ENCODE measurements at regions not wholly inside any gene's neighbourhood (a gene's known extent, or its start where the extent isn't known, plus 50 kb on each side); places are given as distances from the start of the nearest gene placed in this dataset.

DNA sequence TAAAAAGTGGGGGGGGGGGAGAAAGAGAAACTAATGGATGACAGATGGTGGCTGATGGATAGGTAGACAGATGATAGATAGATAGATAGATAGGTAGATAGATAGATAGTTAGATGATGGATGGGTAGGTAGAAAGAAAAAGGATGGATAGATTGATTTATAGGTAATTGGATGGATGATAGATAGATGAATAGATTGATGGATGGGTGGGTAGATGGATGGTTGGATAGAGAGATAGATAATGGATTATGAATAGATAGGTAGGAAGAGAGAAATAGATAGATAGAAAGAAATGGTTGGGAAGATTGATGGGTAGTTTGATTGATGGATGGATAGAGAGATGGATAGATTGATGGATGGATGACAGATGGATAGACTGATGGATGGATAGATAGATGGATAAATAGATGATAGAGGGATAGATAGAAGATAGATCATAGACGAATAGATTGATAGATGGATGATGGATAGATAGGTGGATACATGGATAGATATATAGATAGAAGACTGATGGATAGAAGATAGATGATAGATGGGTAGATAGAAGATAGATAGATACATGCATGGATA, 337.1 kb downstream of the C16orf95 start:
- POLR2A ChIA-PET: no interaction called here
- no peak for DNase-seq
- no peaks in the 10 kb centered on the region for H3K36me3 Mint-ChIP-seq
- H3K27ac Mint-ChIP-seq: no peak overlapping the region
- no peak overlapping the region for H3K4me3 Mint-ChIP-seq
- H3K27me3 Mint-ChIP-seq: peaks cover 0 to 10% (median 8%) of the 10 kb centered on the region in 5 donors
- no peaks in the 10 kb centered on the region for H3K4me1 Mint-ChIP-seq
- ATAC-seq: no peak
- H3K9me3 Mint-ChIP-seq: peaks cover 0 to 2% (median 0%) of the 10 kb centered on the region in 9 donors

- no peak for DNase-seq
- Mint-ChIP-seq H3K27ac (no peak overlapping the region), H3K27me3 (peaks cover 0 to 10% (median 8%) of the 10 kb centered on the region in 5 donors), H3K36me3 (no peaks in the 10 kb centered on the region), H3K9me3 (no peaks in the 10 kb centered on the region), H3K4me3 (no peak overlapping the region), H3K4me1 (no peaks in the 10 kb centered on the region)
- POLR2A ChIA-PET: no interaction called here
- ATAC-seq: no peak
Measured at GRCh38 chr16:86980644-86981043, 336.5 kb downstream of the C16orf95 start.

GRCh38 chr16:86982347-86982596, 334.9 kb downstream of the C16orf95 start:
- no peak for DNase-seq
- no peaks in the 10 kb centered on the region for H3K9me3 Mint-ChIP-seq
- no peaks in the 10 kb centered on the region for H3K4me1 Mint-ChIP-seq
- H3K4me3 Mint-ChIP-seq: no peak overlapping the region
- POLR2A ChIA-PET: no interaction called here
- ATAC-seq: no peak
- no peaks in the 10 kb centered on the region for H3K36me3 Mint-ChIP-seq
- no peak overlapping the region for H3K27ac Mint-ChIP-seq
- peaks cover 1 to 9% (median 8%) of the 10 kb centered on the region in 5 donors for H3K27me3 Mint-ChIP-seq

GRCh38 chr16:86982912-86983311, 334.3 kb downstream of the C16orf95 start:
- DNase-seq (peak in 1 of 10 donors; percentile 16), ATAC-seq (no peak)
- Mint-ChIP-seq H3K4me1 (no peaks in the 10 kb centered on the region), H3K4me3 (no peak overlapping the region), H3K9me3 (no peaks in the 10 kb centered on the region), H3K36me3 (no peaks in the 10 kb centered on the region), H3K27ac (no peak overlapping the region), H3K27me3 (peaks cover 3 to 8% (median 6%) of the 10 kb centered on the region in 5 donors)
- POLR2A ChIA-PET: no interaction called here

DNA sequence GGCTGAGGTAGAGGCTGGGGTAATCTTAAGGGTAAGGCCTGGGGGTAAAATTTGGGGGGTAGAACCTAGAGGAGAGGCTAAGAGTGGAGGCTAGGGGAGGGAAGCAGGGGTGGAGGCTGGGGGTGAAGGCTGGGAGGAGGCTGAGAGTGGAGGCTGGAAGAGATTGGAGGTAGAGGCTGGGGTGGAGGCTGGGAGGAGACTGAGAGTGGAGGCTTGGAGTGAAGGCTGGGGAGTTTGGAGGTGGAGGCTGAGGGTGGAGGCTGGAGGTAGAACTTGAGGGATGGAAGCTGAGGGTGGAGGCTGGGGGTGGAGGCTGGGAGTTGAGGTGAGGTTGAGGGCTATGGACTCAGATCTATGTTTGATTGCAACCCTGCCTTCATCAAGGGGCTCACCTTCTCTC, 333.6 kb downstream of the C16orf95 start:
- ATAC-seq (no peak), DNase-seq (peak in 1 of 10 donors; percentile 38)
- H3K27me3 Mint-ChIP-seq: peaks cover 3 to 15% (median 10%) of the 10 kb centered on the region in 5 donors
- H3K27ac Mint-ChIP-seq: no peak overlapping the region
- H3K9me3 Mint-ChIP-seq: no peaks in the 10 kb centered on the region
- no peaks in the 10 kb centered on the region for H3K36me3 Mint-ChIP-seq
- POLR2A ChIA-PET: no interaction called here
- H3K4me1 Mint-ChIP-seq: no peaks in the 10 kb centered on the region
- no peak overlapping the region for H3K4me3 Mint-ChIP-seq

DNA sequence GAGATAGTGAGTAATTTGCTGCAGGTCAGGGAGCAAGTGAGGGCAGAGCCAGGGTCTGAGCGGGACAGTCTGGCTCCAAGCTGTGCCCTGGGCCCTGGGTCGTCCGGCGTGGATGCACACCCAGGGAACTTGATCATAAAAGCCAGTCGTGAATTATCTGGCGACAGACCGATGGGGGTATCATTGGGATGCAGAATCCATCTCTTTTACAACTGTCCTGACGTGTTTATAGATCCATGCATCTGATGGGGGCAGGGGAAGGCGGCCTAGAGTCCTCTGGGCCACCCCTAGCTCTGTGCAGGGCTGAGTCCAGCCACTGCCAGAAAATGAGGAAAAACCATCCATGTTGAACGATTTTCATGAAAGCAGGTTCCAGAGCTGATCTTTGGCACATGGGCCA, 332.8 kb downstream of the C16orf95 start:
- Mint-ChIP-seq H3K27me3 (peaks cover 3 to 22% (median 12%) of the 10 kb centered on the region in 5 donors), H3K4me1 (no peaks in the 10 kb centered on the region), H3K4me3 (no peak overlapping the region), H3K9me3 (no peaks in the 10 kb centered on the region), H3K36me3 (no peaks in the 10 kb centered on the region), H3K27ac (no peak overlapping the region)
- DNase-seq: peak in 1 of 10 donors; percentile 30
- POLR2A ChIA-PET: no interaction called here
- no peak for ATAC-seq

GRCh38 chr16:86984991-86985647, 332.1 kb downstream of the C16orf95 start:
- POLR2A ChIA-PET: no interaction called here
- no peak for ATAC-seq
- Mint-ChIP-seq H3K27ac (no peak overlapping the region), H3K9me3 (no peaks in the 10 kb centered on the region), H3K4me1 (peaks cover 0 to 2% (median 0%) of the 10 kb centered on the region in 4 donors), H3K27me3 (peaks cover 3 to 30% (median 8%) of the 10 kb centered on the region in 5 donors), H3K36me3 (no peaks in the 10 kb centered on the region), H3K4me3 (no peak overlapping the region)
- DNase-seq: no peak

DNA sequence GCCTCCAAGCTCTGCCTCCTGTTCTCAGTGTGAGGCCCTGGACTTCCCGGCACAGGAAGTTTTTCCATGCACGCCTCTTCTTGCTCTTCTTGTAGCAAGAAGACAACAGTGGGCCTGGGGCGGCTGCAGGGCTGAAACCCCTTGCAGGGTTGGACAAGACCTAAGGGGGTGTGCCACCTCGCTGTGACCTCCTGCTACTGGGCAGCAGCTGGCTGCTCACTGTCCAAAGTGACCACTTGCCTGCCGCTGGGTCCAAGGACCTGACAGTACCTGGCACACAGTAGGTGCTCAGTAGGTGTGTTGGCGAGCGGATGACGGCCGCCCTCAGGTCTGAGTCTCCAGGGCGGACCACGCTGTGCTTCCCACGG, 331.6 kb downstream of the C16orf95 start:
- Mint-ChIP-seq H3K27ac (no peak overlapping the region), H3K4me3 (no peak overlapping the region), H3K36me3 (no peaks in the 10 kb centered on the region), H3K4me1 (peaks cover 2 to 7% (median 5%) of the 10 kb centered on the region in 4 donors), H3K9me3 (no peaks in the 10 kb centered on the region), H3K27me3 (peaks cover 2 to 35% (median 10%) of the 10 kb centered on the region in 5 donors)
- POLR2A ChIA-PET: no interaction called here
- DNase-seq (no peak), ATAC-seq (no peak)

GRCh38 chr16:86986136-86986535, 331.1 kb downstream of the C16orf95 start:
- H3K27me3 Mint-ChIP-seq: peaks cover 5 to 40% (median 15%) of the 10 kb centered on the region in 5 donors
- ATAC-seq (no peak), DNase-seq (no peak)
- H3K36me3 Mint-ChIP-seq: no peaks in the 10 kb centered on the region
- no peaks in the 10 kb centered on the region for H3K9me3 Mint-ChIP-seq
- POLR2A ChIA-PET: no interaction called here
- H3K4me1 Mint-ChIP-seq: peaks cover 4 to 8% (median 7%) of the 10 kb centered on the region in 4 donors
- H3K27ac Mint-ChIP-seq: no peak overlapping the region
- no peak overlapping the region for H3K4me3 Mint-ChIP-seq

- no peak overlapping the region for H3K4me3 Mint-ChIP-seq
- POLR2A ChIA-PET: no interaction called here
- H3K9me3 Mint-ChIP-seq: no peaks in the 10 kb centered on the region
- H3K4me1 Mint-ChIP-seq: peaks cover 4 to 8% (median 7%) of the 10 kb centered on the region in 4 donors
- peak overlapping the region in 1 of 10 donors; percentile 24 for H3K27ac Mint-ChIP-seq
- DNase-seq: no peak
- ATAC-seq: no peak
- H3K27me3 Mint-ChIP-seq: peaks cover 9 to 48% (median 20%) of the 10 kb centered on the region in 5 donors
- no peaks in the 10 kb centered on the region for H3K36me3 Mint-ChIP-seq
Measured at GRCh38 chr16:86986809-86987487, 330.2 kb downstream of the C16orf95 start.

GRCh38 chr16:86987746-86988670, 329.2 kb downstream of the C16orf95 start:
- Mint-ChIP-seq H3K4me3 (no peak overlapping the region), H3K9me3 (no peaks in the 10 kb centered on the region), H3K36me3 (no peaks in the 10 kb centered on the region), H3K27me3 (peaks cover 11 to 58% (median 26%) of the 10 kb centered on the region in 5 donors), H3K4me1 (peaks cover 4 to 8% (median 7%) of the 10 kb centered on the region in 4 donors), H3K27ac (no peak overlapping the region)
- DNase-seq: no peak
- POLR2A ChIA-PET: no interaction called here
- no peak for ATAC-seq

DNA sequence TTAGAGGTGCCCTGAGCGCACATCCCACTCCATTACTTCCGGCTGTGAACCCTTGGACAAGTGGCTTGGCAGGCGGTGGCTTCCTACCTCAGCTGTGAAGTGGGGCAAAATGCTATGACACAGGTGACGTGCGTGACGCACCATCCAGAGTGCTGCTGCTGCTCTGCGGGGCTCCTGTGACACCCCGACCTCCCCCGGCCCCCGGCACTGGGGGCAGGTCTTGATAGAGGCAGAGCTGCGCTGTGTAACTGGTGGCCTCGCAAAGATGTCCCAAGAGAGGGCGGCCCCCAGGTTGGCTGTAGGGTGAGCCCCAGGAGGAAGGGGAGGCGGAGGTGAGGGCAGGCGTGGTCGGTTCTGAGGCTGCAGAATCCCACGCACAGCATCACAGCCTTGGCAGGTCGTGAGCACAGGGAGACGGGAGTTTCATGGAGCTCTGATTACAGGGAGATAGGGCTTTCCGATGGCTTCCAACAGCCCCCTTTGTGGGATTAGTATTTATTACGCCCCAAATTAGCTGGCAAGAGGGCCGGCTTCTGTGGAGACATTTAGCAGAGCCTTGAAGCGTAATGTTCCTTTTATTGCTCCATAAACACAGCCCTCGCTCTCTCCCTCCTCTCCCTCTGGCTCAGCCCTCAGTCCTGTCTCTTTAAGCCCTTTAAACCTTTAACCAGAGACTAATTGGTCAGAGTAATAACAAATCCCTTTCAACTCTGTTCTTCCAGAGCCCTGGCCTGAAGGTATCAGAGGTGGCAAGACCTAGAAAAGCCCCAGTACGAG, 328.1 kb downstream of the C16orf95 start:
- Mint-ChIP-seq H3K9me3 (no peaks in the 10 kb centered on the region), H3K36me3 (no peaks in the 10 kb centered on the region), H3K27me3 (peaks cover 11 to 66% (median 32%) of the 10 kb centered on the region in 5 donors), H3K27ac (no peak overlapping the region), H3K4me3 (no peak overlapping the region), H3K4me1 (peaks cover 4 to 8% (median 7%) of the 10 kb centered on the region in 4 donors)
- ATAC-seq: no peak
- POLR2A ChIA-PET: no interaction called here
- no peak for DNase-seq
